ENCODE measurements at regions not wholly inside any gene's neighbourhood (a gene's known extent, or its start where the extent isn't known, plus 50 kb on each side); places are given as distances from the start of the nearest gene placed in this dataset.

DNA sequence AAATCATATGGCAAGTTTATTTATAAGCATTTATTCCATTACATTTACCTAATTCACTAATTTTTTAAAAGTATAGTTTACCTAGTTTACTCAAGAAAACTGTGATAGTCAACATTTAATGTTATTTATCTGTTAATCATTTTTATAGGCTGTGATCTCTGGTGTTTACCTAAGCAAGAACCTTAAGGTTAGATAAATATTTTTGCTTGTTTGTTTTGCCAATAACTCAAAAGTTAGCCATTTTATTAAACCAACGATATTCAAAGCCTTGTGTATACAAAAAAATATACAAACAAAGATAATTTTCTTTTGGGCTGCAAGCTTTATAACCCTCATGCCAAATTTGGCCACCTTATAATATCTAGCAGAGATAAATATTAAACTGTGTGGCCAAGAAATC is 157.3 kb downstream of the SLCO1B3 start:
- H3K27ac ChIP-seq: no peak overlapping the region
- TF ChIP-seq, protein P1, sequence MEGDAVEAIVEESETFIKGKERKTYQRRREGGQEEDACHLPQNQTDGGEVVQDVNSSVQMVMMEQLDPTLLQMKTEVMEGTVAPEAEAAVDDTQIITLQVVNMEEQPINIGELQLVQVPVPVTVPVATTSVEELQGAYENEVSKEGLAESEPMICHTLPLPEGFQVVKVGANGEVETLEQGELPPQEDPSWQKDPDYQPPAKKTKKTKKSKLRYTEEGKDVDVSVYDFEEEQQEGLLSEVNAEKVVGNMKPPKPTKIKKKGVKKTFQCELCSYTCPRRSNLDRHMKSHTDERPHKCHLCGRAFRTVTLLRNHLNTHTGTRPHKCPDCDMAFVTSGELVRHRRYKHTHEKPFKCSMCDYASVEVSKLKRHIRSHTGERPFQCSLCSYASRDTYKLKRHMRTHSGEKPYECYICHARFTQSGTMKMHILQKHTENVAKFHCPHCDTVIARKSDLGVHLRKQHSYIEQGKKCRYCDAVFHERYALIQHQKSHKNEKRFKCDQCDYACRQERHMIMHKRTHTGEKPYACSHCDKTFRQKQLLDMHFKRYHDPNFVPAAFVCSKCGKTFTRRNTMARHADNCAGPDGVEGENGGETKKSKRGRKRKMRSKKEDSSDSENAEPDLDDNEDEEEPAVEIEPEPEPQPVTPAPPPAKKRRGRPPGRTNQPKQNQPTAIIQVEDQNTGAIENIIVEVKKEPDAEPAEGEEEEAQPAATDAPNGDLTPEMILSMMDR (conservative IDR thresholded peaks at IDR 0.05): no peak

DNA sequence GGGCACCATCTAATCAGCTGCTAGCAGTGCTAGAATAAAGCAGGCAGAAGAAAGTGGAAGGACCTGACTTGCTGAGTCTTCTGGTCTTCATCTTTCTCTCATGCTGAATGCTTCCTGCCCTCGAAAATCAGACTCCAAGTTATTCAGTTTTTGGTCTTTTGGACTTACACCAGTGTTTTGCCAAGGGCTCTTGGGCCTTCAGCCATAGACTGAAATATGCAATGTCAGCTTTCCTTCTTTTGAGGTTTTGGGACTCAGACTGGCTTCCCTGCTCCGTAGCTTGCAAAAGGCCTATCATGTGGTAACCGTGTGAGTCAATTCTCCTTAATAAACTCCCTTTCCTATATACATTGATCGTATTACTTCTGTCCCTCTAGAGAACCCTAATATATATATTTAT is 159.3 kb downstream of the SLCO1B3 start:
- TF ChIP-seq, protein P1 (conservative IDR thresholded peaks at IDR 0.05): no peak

DNA sequence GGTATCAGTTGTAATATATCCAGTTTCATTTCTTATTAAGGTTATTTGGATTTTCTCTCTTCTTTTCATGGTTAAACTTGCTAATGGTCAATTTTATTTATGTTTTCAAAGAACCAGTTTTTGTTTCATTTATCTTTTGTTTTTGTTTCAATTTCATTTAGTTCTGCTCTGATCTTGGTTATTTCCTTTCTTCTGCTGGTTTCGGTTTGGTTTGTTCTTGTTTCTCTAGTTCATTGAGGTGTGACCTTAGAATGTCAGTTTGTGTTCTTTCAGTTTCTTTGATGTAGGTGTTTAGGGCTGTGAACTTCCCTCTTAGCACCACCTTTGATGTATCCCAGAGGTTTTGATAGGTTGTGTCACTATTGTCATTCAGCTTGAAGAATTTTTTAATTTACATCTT is 145.6 kb upstream of the SLCO1B1 start:
- no peak overlapping the region for H3K27ac ChIP-seq
- TF ChIP-seq, protein P1 (conservative IDR thresholded peaks at IDR 0.05): no peak

More for the DNA sequence above, 159.3 kb downstream of the SLCO1B3 start:
- no peak overlapping the region for H3K27ac ChIP-seq

DNA sequence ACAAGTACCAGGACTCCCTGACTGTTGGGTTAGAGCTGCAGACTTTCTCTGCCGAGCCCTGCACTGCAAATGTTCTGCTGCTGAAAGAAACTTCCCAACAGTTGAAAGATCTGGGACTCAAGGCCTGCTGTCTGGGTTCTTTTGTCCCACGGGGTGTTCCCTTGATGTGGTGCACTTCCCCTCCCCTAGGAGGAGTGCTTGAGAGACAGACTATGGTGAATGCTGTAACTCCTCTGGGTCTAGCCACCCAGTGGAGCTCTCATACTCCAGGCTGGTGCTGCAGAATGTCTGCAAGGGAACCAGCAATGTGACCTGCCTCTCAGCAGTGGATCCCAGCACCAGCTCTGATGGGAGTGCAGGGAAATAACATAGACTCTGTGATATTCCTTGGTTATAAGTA is 129.2 kb upstream of the SLCO1B1 start:
- TF ChIP-seq, protein P1 (conservative IDR thresholded peaks at IDR 0.05): no peak
- H3K27ac ChIP-seq: no peak overlapping the region

DNA sequence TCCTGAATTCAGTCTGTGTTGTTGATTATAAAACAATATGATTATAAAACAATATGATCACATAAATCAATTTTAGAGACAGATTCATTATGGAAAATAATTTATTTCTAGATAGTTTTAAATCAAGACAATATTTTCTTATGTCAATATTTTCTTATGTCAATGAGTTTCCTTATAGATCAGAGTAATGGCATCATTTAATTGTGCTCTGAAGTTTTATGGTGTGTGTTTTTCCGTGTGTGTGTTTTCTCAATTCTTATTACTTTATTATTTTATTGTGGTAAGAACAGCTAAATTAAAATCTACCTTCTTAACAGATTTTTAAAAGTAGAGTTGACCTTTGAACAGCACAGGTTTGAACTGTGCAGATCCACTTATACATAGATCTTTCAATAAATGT is 105.3 kb upstream of the SLCO1B1 start:
- no peak overlapping the region for H3K27ac ChIP-seq
- TF ChIP-seq, protein P1 (conservative IDR thresholded peaks at IDR 0.05): no peak

DNA sequence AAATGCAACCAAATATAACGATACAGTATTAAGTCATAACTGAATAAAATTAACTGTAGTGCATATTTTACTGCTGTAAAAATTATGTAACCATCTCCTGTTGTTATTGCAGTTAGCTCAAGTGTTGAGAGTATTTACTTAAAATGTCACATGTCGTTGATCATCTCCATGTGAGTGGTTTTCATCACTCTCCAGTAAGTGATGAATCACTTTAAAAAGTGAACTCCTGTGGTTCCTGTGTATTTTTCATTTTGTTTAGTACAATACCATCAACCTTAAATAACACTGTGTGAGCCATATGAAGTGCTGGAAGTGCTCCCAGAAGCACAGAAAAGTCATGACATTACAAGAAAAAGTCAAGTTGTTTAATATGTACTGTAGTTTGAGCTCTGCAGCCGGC is 104.7 kb upstream of the SLCO1B1 start:
- no peak overlapping the region for H3K27ac ChIP-seq
- TF ChIP-seq, protein P1 (conservative IDR thresholded peaks at IDR 0.05): no peak

DNA sequence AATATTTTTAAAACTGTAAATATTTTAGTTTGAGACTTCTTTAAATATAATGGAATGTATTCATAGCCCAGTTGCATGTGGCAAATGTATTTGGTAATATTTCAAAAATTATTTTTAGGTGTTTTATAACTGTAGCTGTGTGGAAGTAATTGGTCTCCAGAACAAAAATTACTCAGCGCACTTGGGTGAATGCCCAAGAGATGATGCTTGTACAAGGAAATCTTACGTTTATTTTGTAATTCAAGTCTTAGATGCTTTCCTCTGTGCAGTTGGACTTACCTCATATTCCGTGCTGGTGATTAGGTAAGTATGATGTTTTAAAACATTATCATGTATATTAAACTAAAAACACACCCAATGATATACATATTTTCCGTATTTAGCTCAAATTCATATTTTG is 76.7 kb upstream of the SLCO1B1 start:
- H3K27ac ChIP-seq: no peak overlapping the region
- TF ChIP-seq, protein P1 (conservative IDR thresholded peaks at IDR 0.05): no peak

DNA sequence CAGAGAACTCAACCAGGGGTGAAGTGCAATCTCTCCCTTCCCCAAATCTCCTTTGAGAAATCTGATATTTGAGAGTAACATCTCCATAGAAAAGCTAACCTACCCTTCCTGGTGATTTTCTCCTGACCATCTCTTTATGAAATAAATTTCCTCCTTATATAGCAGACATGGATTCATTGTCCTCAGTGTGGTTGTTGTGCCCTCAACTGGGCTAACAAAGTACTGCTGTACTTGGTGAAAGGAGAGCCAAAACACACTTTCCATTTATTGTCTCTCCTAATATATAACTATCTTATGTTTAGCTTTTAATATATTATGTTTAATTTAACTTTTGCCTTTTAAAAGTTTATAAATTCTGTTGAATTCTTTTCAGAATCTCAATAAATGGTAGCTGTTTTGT is 65.1 kb upstream of the SLCO1B1 start:
- H3K27ac ChIP-seq: no peak overlapping the region
- TF ChIP-seq, protein P1 (conservative IDR thresholded peaks at IDR 0.05): peak; percentile 96
